Bronchial epithelial cell (primary cell): ENCODE measurements at regions not wholly inside any gene's neighbourhood (a gene's known extent, or its start where the extent isn't known, plus 50 kb on each side); places are given as distances from the start of the nearest gene placed in this dataset.
"Not testable (repeated sequence)": the region's sequence is repeated elsewhere in the genome, so short reads cannot be mapped to it uniquely, and the experiment has no call there.

Experiments used
- DNase-seq: peaks from one replicate; pipeline ENCODE4 v3.0.0-alpha.2; 2010; ENCODE audit warnings: low read depth
- FAIRE-seq: peaks from 2 replicates; lab custom pipeline; 2011; peaks lifted over from hg19 to GRCh38; lab: Jason Lieb, UNC
- H3K27me3 ChIP-seq: 2 replicates; pipeline ENCODE4 v1.5.1; 2011; ENCODE audit warnings: low read length; ENCODE audit not compliant: control insufficient read depth, insufficient read depth
- H3K36me3 ChIP-seq: 2 replicates; pipeline ENCODE4 v1.5.1; 2011; ENCODE audit warnings: low read length; ENCODE audit not compliant: control insufficient read depth, insufficient read depth
- H3K4me3 ChIP-seq: 2 replicates; pipeline ENCODE4 v1.5.1; 2011; ENCODE audit warnings: mild to moderate bottlenecking, low read depth, low read length, control low read depth
- TF ChIP-seq, protein P1 (sequence below): IDR thresholded peaks from 2 replicates; pipeline ENCODE4 v1.5.1; 2011; ENCODE audit warnings: mild to moderate bottlenecking, moderate library complexity, low read length, control low read depth, inconsistent platforms; ENCODE audit not compliant: insufficient read depth, severe bottlenecking

DNA sequence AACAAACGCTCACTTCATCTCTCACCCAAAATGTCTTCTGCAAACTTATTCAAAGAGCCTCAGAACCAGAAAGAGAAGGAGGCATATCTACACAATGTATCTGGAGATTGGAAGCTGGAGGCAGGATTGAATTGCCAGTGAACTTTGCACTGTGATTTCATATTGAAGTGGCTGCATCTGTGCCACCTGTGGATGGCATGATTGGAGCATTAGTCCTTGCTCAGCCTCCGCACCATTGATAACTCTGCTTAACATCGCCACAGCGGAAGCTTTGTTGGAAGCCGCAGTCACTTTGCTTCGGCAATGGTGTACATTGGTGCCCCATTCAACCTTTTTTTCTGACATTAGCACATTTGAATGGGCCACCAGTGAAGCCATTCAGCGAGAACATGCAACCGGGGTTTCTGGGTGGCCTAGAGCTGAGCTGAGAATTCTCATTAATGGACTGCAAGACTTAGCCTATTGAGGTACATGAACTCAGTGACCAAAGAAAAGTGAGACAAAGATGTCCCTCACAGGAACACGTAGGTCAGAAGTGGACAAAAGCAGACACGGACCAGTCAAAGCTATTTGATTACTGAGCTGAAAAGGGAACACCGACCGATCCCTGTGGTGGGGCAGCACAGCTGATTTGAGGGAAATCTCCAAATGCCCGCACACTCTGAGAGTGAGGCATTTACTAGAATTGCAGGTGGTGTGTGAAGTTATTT is 130.4 kb downstream of the BRMS1L start:
- peaks cover 1% of the 10 kb centered on the region for H3K27me3 ChIP-seq
- H3K36me3 ChIP-seq, result no peaks in the 10 kb centered on the region
- TF ChIP-seq, protein P1, sequence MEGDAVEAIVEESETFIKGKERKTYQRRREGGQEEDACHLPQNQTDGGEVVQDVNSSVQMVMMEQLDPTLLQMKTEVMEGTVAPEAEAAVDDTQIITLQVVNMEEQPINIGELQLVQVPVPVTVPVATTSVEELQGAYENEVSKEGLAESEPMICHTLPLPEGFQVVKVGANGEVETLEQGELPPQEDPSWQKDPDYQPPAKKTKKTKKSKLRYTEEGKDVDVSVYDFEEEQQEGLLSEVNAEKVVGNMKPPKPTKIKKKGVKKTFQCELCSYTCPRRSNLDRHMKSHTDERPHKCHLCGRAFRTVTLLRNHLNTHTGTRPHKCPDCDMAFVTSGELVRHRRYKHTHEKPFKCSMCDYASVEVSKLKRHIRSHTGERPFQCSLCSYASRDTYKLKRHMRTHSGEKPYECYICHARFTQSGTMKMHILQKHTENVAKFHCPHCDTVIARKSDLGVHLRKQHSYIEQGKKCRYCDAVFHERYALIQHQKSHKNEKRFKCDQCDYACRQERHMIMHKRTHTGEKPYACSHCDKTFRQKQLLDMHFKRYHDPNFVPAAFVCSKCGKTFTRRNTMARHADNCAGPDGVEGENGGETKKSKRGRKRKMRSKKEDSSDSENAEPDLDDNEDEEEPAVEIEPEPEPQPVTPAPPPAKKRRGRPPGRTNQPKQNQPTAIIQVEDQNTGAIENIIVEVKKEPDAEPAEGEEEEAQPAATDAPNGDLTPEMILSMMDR, result no peak
- peak; percentile 47 for FAIRE-seq
- DNase-seq, result no peak
- H3K4me3 ChIP-seq, result no peak overlapping the region

DNA sequence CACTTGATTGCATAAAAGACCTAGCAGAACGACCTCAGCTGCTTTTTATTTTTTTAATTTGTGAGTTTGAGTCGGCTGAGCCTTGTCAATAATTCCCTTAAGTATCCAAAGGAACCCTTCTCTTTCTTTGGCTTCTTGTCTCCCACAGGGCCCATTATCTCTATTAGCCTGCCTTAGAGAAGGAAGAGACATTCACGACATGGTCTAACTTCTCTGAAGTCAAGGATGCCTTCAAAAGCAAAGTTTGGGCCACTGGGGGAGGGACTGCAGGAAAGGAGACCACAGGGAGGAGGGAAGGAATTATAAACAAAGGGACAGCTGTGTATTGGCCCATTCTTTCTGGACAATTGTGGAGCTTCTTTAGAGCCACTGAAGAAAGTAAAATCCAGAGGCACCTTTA is 126.4 kb downstream of the BRMS1L start:
- Histone ChIP-seq H3K27me3 (peaks cover 1% of the 10 kb centered on the region), H3K36me3 (no peaks in the 10 kb centered on the region), H3K4me3 (no peak overlapping the region)
- FAIRE-seq (no peak), DNase-seq (no peak)
- TF ChIP-seq, protein P1, result no peak

DNA sequence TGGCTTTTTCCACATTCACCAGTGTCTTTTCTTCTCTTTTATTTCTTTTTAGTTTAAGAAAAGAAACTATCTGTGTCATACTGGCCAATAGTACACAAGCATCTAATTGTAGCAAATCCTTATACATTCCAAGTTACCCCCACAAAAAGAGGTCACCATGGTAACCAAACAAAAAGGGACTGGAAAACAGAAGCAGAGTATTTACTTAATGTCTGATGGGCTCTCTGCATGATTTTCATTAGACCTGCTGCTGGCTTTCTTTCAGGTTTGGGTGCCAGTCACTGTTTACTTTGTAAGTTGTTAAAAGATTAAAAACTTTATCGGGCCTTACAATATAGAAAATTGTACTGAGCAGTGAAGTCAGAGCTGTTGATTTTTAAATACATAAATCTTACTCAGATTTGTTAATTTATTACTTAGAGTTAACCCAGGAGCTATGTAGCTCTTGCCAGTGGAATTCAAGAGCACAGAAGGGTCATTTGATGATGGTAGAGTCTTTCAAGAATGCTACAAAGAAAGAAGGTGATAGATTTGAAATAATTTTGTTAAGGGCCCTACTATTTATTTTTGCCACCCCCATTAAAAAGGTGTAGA is 123.9 kb downstream of the BRMS1L start:
- no peak overlapping the region for H3K4me3 ChIP-seq
- no peak for DNase-seq
- TF ChIP-seq, protein P1, result no peak
- FAIRE-seq, result no peak
- H3K27me3 ChIP-seq, result peaks cover 1% of the 10 kb centered on the region
- no peaks in the 10 kb centered on the region for H3K36me3 ChIP-seq

DNA sequence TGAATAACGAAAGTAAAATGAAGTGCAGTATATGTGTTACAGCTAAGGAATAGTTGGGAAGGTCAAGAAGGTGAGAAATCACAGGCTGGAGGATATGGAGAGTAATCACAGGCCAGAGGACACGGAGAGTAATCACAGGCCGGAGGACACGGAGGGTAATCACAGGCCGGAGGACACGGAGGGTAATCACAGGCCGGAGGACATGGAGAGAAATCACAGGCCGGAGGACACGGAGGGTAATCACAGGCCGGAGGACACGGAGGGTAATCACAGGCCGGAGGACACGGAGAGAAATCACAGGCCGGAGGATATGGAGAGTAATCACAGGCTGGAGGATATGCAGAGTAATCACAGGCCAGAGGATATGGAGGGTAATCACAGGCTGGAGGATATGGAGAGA is 121.8 kb downstream of the BRMS1L start:
- not testable (repeated sequence) for H3K36me3 ChIP-seq, H3K4me3 ChIP-seq, H3K27me3 ChIP-seq, DNase-seq
- FAIRE-seq, result peak; percentile 100

DNA sequence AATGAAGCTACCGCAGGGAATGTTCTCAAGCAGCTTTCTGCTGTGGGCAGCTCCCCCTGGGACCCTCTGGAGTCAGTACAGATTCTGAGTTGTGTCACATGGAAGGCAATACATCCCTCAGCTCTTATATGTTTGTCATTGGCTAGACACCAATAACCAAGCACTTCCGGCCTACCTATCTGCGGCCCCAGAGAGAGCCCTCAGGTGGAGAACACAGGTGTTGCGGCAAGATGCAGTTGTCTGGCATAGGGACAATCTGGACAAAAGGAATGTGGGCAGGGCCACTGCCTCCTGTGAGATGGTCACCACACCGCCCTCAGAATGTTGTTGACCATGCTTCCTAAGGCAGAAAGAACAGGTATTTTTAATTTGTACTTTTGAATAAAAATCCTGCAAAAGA is 118.7 kb downstream of the BRMS1L start:
- H3K4me3 ChIP-seq, result no peak overlapping the region
- TF ChIP-seq, protein P1, result peak; percentile 46
- DNase-seq, result peak; percentile 35
- H3K27me3 ChIP-seq, result no peaks in the 10 kb centered on the region
- H3K36me3 ChIP-seq, result no peaks in the 10 kb centered on the region
- no peak for FAIRE-seq

DNA sequence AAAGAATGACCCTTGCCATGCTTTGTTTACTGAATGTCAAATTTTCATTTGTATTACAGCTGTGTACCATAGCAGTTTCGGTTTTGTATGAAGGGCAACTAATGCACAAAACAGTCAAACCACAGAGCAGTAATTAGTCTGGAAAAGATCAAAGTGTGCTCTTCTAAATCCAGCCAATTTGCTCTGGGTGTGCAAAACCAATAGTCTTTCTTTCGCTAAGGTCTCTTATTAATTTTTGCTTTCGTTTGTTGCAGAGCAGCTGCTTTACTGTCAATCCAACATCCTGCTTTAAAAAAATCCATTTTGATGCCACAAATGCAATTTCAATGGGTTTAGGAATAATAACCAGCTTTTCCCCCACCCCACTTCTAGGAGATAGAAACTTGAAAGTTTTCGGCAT is 114.2 kb downstream of the BRMS1L start:
- H3K4me3 ChIP-seq, result no peak overlapping the region
- TF ChIP-seq, protein P1, result no peak
- FAIRE-seq, result no peak
- DNase-seq, result no peak
- H3K36me3 ChIP-seq, result no peaks in the 10 kb centered on the region
- H3K27me3 ChIP-seq, result no peaks in the 10 kb centered on the region
